ENCODE measurements at regions not wholly inside any gene's neighbourhood (a gene's known extent, or its start where the extent isn't known, plus 50 kb on each side); places are given as distances from the start of the nearest gene placed in this dataset.

DNA sequence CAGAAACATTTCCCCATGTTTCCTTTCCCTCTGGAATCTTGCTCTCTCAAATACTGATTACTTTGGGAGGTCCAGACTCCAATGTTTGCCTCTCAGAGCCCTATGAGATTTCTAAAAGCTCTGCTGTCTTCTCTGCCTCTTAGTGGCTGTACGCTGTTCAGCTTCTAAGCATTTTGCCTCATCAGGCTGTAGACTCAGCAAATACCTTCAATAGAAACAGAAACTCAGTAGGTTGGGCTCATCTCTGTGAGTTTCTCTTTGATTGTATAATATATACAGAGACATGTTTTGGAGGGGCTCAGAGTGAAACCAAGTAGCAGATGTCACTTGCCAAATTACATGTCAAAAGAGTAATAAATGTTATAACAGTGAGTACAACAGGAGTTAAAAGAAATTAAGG is 380.8 kb upstream of the MEIS2 start:
- no peak for DNase-seq (ENCODE audit: low read depth)
- TF ChIP-seq, protein P1, sequence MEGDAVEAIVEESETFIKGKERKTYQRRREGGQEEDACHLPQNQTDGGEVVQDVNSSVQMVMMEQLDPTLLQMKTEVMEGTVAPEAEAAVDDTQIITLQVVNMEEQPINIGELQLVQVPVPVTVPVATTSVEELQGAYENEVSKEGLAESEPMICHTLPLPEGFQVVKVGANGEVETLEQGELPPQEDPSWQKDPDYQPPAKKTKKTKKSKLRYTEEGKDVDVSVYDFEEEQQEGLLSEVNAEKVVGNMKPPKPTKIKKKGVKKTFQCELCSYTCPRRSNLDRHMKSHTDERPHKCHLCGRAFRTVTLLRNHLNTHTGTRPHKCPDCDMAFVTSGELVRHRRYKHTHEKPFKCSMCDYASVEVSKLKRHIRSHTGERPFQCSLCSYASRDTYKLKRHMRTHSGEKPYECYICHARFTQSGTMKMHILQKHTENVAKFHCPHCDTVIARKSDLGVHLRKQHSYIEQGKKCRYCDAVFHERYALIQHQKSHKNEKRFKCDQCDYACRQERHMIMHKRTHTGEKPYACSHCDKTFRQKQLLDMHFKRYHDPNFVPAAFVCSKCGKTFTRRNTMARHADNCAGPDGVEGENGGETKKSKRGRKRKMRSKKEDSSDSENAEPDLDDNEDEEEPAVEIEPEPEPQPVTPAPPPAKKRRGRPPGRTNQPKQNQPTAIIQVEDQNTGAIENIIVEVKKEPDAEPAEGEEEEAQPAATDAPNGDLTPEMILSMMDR (IDR thresholded peaks at IDR 0.05; ENCODE audit: control insufficient read depth, insufficient read depth, low read depth, low read length, missing control alignments) = no peak
- H3K4me3 ChIP-seq (ENCODE audit: control insufficient read depth, low read depth, low read length) = no peak overlapping the region

DNA sequence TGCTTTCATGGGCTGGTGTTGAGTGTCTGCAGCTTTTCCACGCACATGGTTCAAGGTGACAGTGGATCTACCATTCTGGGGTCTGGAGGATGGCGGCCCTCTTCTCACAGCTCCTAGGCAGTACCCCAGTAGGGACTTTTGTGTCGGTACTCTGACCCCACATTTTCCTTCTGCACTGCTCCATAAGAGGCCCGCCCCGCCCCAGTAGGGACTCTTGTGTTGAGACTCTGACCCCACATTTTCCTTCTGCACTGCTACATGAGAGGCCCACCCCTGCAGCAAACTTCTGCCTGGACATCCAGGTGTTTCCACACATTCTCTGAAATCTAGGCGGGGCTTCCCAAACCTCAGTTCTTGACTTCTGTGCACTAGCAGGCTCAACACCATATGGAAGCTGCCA is 383.4 kb upstream of the MEIS2 start:
- H3K4me3 ChIP-seq (ENCODE audit: control insufficient read depth, low read depth, low read length) = no peak overlapping the region
- no peak for DNase-seq (ENCODE audit: low read depth)
- TF ChIP-seq, protein P1 (IDR thresholded peaks at IDR 0.05; ENCODE audit: control insufficient read depth, insufficient read depth, low read depth, low read length, missing control alignments) = no peak

DNA sequence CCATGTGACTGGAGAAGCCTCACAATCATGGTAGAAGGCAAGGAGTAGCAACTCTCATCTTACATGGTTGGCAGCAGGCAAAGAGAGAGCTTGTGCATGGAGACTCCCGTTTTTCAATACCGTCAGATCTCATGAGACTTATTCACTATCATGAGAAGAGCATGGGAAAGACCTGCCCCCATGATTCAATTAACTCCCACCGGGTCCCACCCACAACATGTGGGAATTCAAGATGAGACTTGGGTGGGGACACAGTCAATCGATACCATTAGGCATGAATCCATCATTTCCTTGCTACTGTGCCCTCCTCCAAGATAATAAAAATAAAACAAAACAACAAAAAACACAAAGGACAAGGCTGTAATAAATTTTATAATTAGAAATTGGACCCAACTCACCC is 384.7 kb upstream of the MEIS2 start:
- no peak overlapping the region for H3K4me3 ChIP-seq (ENCODE audit: control insufficient read depth, low read depth, low read length)
- TF ChIP-seq, protein P1 (IDR thresholded peaks at IDR 0.05; ENCODE audit: control insufficient read depth, insufficient read depth, low read depth, low read length, missing control alignments) = no peak
- no peak for DNase-seq (ENCODE audit: low read depth)

DNA sequence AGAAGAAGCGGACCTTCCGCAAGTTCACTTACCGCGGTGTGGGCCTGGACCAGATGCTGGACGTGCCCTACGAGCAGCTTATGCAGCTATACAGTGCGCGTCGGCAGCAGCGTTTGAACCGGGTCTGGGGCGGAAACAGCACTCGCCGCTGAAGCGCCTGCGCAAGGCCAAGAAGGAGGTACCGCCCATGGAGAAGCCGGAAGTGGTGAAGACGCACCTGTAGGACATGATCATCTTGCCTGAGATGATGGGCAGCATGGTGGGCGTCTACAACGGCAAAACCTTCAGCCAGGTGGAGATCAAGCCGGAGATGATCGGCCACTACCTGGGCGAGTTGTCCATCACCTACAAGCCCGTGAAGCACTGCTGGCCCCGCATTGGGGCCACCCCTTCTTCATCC is 390.4 kb upstream of the MEIS2 start:
- TF ChIP-seq, protein P1 (IDR thresholded peaks at IDR 0.05; ENCODE audit: control insufficient read depth, insufficient read depth, low read depth, low read length, missing control alignments) = no peak
- no peak overlapping the region for H3K4me3 ChIP-seq (ENCODE audit: control insufficient read depth, low read depth, low read length)
- DNase-seq (ENCODE audit: low read depth) = no peak

DNA sequence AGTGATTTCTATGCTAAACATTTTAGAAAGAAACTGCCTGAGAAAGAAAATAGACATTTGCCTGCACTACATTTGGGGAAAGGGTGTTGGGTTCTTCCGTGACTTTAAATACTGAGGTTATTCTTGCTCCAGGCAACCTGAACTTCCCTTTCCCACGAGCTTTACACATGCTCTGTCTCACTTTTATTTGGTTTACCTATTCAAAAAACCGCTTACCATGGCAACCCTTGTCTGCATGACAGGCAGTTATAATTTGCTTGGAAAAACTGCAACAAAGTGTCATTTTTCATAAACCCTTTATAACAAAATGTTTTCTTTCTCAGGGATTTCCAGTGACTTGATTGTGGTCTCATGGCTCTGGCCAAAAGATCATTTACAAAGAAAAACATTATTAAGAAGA is 416.3 kb upstream of the MEIS2 start:
- H3K4me3 ChIP-seq (ENCODE audit: control insufficient read depth, low read depth, low read length) = no peak overlapping the region
- no peak for DNase-seq (ENCODE audit: low read depth)
- TF ChIP-seq, protein P1 (IDR thresholded peaks at IDR 0.05; ENCODE audit: control insufficient read depth, insufficient read depth, low read depth, low read length, missing control alignments) = no peak

DNA sequence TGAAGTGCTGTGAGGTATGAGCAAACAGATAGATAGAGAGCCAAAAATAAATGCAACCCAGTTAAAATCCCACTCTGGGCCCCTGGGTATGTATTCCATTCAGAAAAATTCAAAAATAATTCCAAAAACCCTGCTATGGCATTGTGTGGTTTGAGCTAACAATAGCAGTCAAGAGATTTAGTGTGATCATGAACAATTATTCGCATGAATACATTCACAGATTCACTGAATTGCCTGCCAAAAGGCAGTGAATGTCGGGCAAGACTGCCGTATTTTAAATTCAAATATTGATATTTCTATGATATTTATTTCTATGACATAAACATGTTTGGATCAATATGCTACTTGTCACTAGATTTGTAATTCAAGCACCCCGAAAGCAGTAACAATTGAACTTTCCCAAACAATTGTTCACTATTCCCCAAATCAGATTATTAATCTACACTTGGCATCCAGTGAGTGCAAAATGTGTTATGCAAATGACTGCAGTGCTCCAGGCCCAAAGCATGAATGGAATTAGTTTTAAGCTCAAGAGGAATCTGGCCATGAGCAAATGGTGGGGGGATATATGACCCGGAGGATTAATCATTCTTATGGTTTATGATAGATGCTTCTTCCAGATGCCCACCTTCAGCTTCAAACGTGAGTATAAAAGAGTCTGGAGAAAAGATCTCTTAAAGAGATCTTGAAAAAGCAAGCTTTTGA is 417.0 kb upstream of the MEIS2 start:
- no peak overlapping the region for H3K4me3 ChIP-seq (ENCODE audit: control insufficient read depth, low read depth, low read length)
- TF ChIP-seq, protein P1 (IDR thresholded peaks at IDR 0.05; ENCODE audit: control insufficient read depth, insufficient read depth, low read depth, low read length, missing control alignments) = no peak
- no peak for DNase-seq (ENCODE audit: low read depth)

All from AG09309 (cell line).